Fibroblast of lung (primary cell): ENCODE measurements at regions not wholly inside any gene's neighbourhood (a gene's known extent, or its start where the extent isn't known, plus 50 kb on each side); places are given as distances from the start of the nearest gene placed in this dataset.

ENCODE experiments used
- EZH2 ChIP-seq: IDR thresholded peaks from 2 replicates; pipeline ENCODE4 v1.5.1; 2012; ENCODE audit warnings: low read length, control low read depth, mild to moderate bottlenecking; ENCODE audit errors: missing control alignments
- TF ChIP-seq, protein P1 (sequence below), 2 donors: IDR thresholded peaks in 1 of 2; conservative IDR thresholded peaks in 1 of 2; 1 replicate in 1 of 2; 2 replicates in 1 of 2; pipeline ENCODE4 v1.5.1; 2011 to 2012; ENCODE audit warnings: low read length in 2 of 2, control low read depth in 1 of 2, inconsistent platforms in 1 of 2, low read depth in 1 of 2, mild to moderate bottlenecking in 1 of 2

DNA sequence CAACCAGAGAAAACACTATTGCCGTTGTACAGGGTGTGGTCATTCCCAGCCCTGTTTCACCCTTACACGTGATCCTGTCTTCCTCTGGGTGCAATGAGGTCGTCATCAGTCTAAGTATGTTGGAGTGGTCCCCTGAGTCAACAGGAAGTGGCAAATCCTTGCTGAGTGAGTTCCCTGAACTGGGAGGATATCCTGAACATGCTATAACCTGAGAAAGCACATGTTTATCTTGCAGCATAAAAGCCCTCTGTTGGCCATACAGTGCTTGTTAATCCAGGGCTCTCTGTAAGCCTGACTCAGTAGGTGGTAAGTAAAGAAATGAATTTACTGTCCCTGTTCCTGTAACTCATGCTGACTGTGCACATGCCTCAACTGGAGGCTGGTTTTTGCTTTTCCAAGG lies 477.8 kb upstream of the RGMA start:
- TF ChIP-seq, protein P1, sequence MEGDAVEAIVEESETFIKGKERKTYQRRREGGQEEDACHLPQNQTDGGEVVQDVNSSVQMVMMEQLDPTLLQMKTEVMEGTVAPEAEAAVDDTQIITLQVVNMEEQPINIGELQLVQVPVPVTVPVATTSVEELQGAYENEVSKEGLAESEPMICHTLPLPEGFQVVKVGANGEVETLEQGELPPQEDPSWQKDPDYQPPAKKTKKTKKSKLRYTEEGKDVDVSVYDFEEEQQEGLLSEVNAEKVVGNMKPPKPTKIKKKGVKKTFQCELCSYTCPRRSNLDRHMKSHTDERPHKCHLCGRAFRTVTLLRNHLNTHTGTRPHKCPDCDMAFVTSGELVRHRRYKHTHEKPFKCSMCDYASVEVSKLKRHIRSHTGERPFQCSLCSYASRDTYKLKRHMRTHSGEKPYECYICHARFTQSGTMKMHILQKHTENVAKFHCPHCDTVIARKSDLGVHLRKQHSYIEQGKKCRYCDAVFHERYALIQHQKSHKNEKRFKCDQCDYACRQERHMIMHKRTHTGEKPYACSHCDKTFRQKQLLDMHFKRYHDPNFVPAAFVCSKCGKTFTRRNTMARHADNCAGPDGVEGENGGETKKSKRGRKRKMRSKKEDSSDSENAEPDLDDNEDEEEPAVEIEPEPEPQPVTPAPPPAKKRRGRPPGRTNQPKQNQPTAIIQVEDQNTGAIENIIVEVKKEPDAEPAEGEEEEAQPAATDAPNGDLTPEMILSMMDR (conservative IDR thresholded peaks at IDR 0.05 in 1 of 2, IDR thresholded peaks at IDR 0.05 in 1 of 2; ENCODE audit: low read depth in 1 of 2, low read length in 2 of 2): no peak
- TF ChIP-seq EZH2: no peak
